HL-60 (cell line): ENCODE measurements at regions not wholly inside any gene's neighbourhood (a gene's known extent, or its start where the extent isn't known, plus 50 kb on each side); places are given as distances from the start of the nearest gene placed in this dataset.

ENCODE experiments used
- DNase-seq, 2 experiments: peaks; one replicate each; pipeline ENCODE4 v3.0.0-alpha.2; 2010 to 2020; ENCODE audit warnings: low read depth in 1 of 2, low spot score in 1 of 2
- H3K27ac ChIP-seq: fragments of 250-450 bp; sonication (Bioruptor Pico); replicated peaks from 2 replicates; pipeline ENCODE4 v1.5.1; 2020; ENCODE audit warnings: mild to moderate bottlenecking, moderate library complexity
- H3K27me3 ChIP-seq: fragments of 250-450 bp; sonication (Bioruptor Pico); 2 replicates; pipeline ENCODE4 v1.5.1; 2021; ENCODE audit warnings: mild to moderate bottlenecking, moderate library complexity; ENCODE audit not compliant: insufficient read depth, poor library complexity, severe bottlenecking
- H3K4me3 ChIP-seq: replicated peaks from 2 replicates; pipeline ENCODE4 v1.5.1; 2011; ENCODE audit warnings: mild to moderate bottlenecking, control low read depth, low read length; ENCODE audit not compliant: insufficient read depth
- GABPA ChIP-seq: IDR thresholded peaks from 2 replicates; pipeline ENCODE4 v1.6.1; 2012; ENCODE audit warnings: low read depth
- POLR2AphosphoS5 ChIP-seq: IDR thresholded peaks from 2 replicates; pipeline ENCODE4 v1.6.1; 2012; ENCODE audit warnings: low read depth
- SPI1 ChIP-seq: IDR thresholded peaks from 2 replicates; pipeline ENCODE4 v1.6.1; 2012; ENCODE audit warnings: low read depth, mild to moderate bottlenecking, borderline replicate concordance
- TF ChIP-seq, protein P1 (sequence below): IDR thresholded peaks from one replicate; pipeline ENCODE4 v1.5.1; 2011; ENCODE audit warnings: low read length, control low read depth, inconsistent platforms; ENCODE audit not compliant: insufficient read depth
- TF ChIP-seq, protein P2 (sequence below): IDR thresholded peaks from 2 replicates; pipeline ENCODE4 v1.6.1; 2012; ENCODE audit warnings: low read depth; ENCODE audit not compliant: insufficient replicate concordance

DNA sequence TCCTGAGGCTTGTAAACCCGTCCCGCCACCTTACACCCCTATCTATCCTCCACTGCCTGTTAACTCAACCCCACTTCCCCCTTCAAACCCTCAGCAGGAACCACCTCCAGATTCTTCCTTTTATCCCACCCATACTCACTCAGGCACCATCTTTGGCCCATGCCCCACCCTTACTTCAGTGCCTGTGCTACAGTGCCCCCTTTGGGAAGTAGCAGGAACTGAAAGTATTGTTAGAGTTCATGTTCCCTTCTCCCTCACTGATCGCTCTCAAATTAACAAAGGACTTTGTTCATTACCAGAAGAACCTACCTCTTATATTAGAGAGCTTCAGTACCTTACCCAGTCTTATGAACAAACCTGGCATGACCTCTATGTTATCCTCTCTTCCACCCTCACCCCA, 92.2 kb upstream of the MOCS2 start:
- no peaks in the 10 kb centered on the region for H3K27me3 ChIP-seq
- H3K4me3 ChIP-seq = no peak overlapping the region
- TF ChIP-seq POLR2AphosphoS5 (no peak), SPI1 (no peak)
- TF ChIP-seq, protein P1, sequence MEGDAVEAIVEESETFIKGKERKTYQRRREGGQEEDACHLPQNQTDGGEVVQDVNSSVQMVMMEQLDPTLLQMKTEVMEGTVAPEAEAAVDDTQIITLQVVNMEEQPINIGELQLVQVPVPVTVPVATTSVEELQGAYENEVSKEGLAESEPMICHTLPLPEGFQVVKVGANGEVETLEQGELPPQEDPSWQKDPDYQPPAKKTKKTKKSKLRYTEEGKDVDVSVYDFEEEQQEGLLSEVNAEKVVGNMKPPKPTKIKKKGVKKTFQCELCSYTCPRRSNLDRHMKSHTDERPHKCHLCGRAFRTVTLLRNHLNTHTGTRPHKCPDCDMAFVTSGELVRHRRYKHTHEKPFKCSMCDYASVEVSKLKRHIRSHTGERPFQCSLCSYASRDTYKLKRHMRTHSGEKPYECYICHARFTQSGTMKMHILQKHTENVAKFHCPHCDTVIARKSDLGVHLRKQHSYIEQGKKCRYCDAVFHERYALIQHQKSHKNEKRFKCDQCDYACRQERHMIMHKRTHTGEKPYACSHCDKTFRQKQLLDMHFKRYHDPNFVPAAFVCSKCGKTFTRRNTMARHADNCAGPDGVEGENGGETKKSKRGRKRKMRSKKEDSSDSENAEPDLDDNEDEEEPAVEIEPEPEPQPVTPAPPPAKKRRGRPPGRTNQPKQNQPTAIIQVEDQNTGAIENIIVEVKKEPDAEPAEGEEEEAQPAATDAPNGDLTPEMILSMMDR = no peak
- TF ChIP-seq, protein P2, sequence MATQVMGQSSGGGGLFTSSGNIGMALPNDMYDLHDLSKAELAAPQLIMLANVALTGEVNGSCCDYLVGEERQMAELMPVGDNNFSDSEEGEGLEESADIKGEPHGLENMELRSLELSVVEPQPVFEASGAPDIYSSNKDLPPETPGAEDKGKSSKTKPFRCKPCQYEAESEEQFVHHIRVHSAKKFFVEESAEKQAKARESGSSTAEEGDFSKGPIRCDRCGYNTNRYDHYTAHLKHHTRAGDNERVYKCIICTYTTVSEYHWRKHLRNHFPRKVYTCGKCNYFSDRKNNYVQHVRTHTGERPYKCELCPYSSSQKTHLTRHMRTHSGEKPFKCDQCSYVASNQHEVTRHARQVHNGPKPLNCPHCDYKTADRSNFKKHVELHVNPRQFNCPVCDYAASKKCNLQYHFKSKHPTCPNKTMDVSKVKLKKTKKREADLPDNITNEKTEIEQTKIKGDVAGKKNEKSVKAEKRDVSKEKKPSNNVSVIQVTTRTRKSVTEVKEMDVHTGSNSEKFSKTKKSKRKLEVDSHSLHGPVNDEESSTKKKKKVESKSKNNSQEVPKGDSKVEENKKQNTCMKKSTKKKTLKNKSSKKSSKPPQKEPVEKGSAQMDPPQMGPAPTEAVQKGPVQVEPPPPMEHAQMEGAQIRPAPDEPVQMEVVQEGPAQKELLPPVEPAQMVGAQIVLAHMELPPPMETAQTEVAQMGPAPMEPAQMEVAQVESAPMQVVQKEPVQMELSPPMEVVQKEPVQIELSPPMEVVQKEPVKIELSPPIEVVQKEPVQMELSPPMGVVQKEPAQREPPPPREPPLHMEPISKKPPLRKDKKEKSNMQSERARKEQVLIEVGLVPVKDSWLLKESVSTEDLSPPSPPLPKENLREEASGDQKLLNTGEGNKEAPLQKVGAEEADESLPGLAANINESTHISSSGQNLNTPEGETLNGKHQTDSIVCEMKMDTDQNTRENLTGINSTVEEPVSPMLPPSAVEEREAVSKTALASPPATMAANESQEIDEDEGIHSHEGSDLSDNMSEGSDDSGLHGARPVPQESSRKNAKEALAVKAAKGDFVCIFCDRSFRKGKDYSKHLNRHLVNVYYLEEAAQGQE = no peak
- DNase-seq = no peak
- H3K27ac ChIP-seq = no peak overlapping the region

DNA sequence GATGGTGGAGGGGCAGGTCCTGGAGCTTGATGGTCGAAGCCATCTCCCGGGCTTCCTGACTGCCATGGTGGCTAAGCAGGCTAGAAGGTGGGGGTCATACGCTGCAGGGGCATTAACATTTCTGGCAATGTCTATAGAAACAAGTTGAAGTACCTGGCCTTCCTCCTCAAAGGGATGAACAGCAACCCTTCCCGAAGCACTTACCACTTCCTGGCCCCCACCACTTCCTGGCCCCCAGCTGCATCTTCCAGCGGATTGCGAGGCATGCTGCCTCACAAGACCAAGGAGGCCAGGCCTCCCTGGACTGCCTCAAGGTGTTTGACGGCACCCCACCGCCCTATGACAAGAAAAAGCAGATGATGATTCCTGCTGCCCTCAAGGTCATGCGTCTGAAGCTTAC, 97.0 kb upstream of the MOCS2 start:
- Histone ChIP-seq H3K4me3 (no peak overlapping the region), H3K27me3 (peaks cover 2% of the 10 kb centered on the region), H3K27ac (no peak overlapping the region)
- no peak for DNase-seq
- no peak for TF ChIP-seq GABPA
- TF ChIP-seq, protein P1 = no peak
- TF ChIP-seq POLR2AphosphoS5 = no peak
- TF ChIP-seq, protein P2 = no peak
- TF ChIP-seq SPI1 = no peak

DNA sequence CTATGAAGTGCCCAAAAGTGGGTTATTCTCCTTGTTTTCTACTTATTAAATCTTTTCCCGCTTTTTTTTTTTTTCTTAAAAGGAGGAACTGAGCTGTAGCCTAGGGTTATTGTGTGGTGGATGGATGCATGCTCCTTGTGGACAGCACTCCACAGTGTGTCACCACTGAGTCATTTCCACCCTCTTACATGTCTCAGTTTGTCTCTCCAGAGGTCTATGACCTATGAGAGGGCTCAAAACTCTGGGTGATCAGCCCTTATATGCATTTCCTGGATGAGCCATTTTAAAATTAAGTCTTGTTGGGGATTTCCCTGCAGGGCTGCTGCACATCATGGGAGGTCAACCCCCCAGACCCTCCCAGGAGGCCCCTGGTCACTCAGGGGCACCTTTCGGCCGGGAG, 102.2 kb upstream of the MOCS2 start:
- Histone ChIP-seq H3K4me3 (no peak overlapping the region), H3K27ac (no peak overlapping the region), H3K27me3 (peaks cover 2% of the 10 kb centered on the region)
- TF ChIP-seq, protein P2 = no peak
- TF ChIP-seq GABPA (no peak), POLR2AphosphoS5 (no peak), SPI1 (no peak)
- TF ChIP-seq, protein P1 = no peak
- no peak for DNase-seq
